ENCODE measurements at regions not wholly inside any gene's neighbourhood (a gene's known extent, or its start where the extent isn't known, plus 50 kb on each side); places are given as distances from the start of the nearest gene placed in this dataset.

DNA sequence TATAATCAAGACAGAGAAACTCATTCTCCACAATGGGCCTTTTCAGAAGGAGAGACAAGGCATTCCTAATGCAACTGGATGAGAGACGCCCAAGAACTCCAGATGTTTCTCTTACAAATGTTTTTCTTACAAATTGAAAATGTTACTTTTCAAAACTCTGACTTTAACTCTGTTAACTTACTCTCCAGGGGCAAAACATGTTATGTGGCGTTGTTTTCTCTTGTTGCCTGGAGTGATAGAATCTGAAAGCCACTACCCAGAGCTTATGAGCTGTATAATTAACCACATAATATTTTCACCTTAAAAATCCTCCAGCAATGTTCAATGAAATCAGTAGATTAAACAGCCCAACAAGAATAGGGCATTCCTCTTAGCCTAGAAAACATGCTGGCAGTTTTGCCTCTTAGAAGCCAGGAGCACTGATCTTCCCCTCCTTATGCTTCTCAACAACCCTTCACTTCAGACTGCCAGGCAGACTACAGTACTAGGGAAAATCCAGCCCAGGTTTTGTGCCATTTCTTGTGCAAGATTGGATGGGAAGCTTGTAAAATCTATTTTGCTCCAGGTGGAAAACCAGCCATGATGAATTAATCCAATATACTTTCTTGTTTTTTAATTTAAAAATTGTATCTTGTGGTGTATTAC lies 186.7 kb upstream of the GADL1 start:
- no peak for TF ChIP-seq ZFX (IDR thresholded peaks at IDR 0.05; ENCODE audit: borderline replicate concordance)
- TF ChIP-seq, protein P1, sequence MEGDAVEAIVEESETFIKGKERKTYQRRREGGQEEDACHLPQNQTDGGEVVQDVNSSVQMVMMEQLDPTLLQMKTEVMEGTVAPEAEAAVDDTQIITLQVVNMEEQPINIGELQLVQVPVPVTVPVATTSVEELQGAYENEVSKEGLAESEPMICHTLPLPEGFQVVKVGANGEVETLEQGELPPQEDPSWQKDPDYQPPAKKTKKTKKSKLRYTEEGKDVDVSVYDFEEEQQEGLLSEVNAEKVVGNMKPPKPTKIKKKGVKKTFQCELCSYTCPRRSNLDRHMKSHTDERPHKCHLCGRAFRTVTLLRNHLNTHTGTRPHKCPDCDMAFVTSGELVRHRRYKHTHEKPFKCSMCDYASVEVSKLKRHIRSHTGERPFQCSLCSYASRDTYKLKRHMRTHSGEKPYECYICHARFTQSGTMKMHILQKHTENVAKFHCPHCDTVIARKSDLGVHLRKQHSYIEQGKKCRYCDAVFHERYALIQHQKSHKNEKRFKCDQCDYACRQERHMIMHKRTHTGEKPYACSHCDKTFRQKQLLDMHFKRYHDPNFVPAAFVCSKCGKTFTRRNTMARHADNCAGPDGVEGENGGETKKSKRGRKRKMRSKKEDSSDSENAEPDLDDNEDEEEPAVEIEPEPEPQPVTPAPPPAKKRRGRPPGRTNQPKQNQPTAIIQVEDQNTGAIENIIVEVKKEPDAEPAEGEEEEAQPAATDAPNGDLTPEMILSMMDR (IDR thresholded peaks at IDR 0.05): no peak
- H3K27ac ChIP-seq: no peak overlapping the region

DNA sequence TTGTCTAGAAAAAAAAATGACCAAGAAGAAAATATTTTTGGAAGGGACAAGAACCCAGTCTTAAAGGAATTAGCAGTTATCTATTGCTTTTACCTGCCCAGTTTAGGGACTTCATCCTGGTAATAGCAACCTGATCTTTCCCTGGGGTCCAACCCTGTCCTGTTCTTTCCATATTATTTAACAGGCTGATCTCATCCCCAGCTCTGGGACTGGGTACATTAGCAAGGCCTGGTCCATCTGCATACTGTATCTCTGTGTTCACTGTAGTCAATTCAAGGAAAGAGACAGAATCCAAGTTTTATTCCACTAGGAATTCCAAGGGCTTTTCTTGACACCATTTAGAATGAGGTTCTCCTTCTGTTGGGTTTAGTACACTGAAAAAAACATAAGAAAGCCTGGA lies 191.7 kb upstream of the GADL1 start:
- H3K27ac ChIP-seq: no peak overlapping the region
- TF ChIP-seq ZFX (IDR thresholded peaks at IDR 0.05; ENCODE audit: borderline replicate concordance): no peak
- TF ChIP-seq, protein P1 (IDR thresholded peaks at IDR 0.05): no peak

DNA sequence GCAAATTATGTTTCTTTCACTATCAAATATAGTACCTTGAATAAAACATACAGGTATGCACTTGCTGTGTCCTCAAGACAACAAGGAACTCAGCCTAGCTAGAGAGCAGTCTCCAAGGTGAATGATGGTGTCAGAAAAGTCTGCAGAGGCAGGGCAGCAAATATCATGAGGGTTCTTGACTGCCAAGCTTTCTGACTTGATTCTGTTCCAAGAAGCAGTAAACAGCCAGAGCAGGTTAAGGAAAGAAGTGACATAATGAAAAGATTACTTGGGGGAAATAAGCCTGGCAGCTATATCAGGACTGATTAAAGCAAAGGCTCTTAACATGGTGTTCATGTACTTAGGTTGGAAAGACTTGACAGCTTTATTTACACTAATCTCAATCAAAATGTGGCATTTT lies 192.2 kb upstream of the GADL1 start:
- no peak for TF ChIP-seq ZFX (IDR thresholded peaks at IDR 0.05; ENCODE audit: borderline replicate concordance)
- TF ChIP-seq, protein P1 (IDR thresholded peaks at IDR 0.05): no peak
- no peak overlapping the region for H3K27ac ChIP-seq

DNA sequence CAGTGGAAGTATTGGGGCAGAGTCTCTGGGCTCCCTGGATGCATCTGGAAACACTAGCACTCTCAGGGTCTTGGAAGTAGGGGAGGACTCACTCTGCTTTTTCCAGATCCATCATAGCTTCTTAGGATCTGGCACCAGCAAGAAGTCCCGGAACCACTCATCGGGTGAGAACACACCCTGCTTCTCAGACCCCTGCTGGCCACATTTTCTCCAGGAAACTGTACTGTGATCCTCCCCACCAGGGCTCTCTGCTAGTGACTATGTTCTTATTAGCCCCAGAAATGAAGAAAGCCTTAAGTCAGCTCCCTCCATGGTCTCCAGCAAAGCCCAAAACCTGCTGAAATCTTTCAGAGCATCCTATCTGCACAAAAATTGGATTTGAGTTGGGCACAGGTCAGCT lies 197.3 kb upstream of the GADL1 start:
- TF ChIP-seq ZFX (IDR thresholded peaks at IDR 0.05; ENCODE audit: borderline replicate concordance): no peak
- TF ChIP-seq, protein P1 (IDR thresholded peaks at IDR 0.05): no peak

DNA sequence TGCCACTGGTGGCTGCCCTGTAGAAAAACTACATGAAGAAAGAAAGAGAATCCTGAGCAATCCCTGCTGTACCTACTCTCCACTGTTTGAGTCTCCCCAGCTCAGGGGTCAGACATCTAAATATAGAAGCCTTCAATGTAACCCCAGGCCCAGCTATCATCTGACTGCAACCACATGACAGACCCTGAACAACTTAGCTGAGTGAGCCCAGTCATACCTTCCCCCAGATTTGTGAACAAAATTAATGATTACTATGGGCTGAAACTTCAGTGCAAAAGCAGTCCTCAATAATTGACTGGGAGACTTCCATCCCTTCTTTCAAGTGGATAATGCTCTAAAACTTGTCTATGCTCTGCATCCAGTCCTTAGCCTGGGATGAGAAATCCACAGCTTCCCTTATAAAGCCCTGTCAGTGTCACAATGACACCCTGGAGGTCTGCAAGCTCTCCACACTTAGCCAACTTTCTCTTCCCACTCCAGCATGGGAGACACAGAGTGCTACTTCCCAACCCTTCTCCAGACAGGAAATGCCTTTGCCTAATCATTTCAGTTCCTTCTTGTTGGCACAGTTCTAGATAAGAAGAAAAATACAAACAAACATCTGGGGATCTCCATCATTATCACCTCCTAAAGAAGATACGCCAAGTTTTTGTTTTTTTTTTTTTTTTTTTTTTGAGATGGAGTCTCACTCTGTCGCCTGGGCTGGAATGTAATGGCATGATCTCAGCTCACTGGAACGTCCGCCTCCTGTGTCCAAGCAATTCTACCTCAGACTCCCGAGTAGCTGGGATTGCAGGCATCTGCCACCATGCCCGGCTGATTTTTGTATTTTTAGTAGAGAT lies 198.5 kb upstream of the GADL1 start:
- H3K27ac ChIP-seq: no peak overlapping the region
- no peak for TF ChIP-seq ZFX (IDR thresholded peaks at IDR 0.05; ENCODE audit: borderline replicate concordance)
- TF ChIP-seq, protein P1 (IDR thresholded peaks at IDR 0.05): no peak

More for the DNA sequence above, 197.3 kb upstream of the GADL1 start:
- H3K27ac ChIP-seq: no peak overlapping the region

DNA sequence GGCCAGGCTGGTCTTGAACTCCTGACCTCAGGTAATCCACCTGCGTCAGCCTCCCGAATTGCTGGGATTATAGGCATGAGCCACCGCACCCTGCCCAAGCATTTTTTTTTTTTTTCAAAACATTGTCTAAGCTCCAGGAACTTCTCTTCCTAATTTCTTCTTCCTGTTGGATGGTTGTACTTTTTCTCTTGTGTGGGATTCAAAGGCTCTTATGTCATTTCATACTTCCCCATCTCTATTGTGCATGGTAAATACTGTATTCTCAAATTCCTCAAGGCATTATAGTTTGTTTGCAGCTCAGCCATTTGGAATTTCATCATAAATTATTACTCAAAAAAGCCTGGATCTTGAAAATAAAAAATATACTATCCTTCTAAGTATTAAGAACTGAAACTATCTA lies 199.1 kb upstream of the GADL1 start:
- H3K27ac ChIP-seq: no peak overlapping the region
- TF ChIP-seq, protein P1 (IDR thresholded peaks at IDR 0.05): no peak
- TF ChIP-seq ZFX (IDR thresholded peaks at IDR 0.05; ENCODE audit: borderline replicate concordance): no peak

DNA sequence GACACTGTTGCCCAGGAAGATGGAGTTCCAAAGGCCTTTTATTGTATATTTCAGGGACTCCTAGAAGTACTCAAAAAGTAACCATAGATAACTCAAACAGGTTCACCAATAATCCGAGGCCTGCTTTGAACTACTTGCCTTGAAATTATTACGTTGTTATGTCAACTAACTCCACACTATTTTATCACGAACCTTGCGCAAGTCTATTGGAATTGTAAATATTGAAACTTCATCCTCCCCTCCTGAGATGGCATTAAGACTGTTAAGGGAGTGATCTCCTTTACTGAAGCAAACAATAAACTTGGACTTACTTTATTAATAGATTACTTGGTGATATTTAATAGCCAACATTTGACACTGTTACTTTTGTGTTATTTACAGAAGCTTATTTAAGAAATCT lies 199.6 kb upstream of the GADL1 start:
- H3K27ac ChIP-seq: no peak overlapping the region
- TF ChIP-seq ZFX (IDR thresholded peaks at IDR 0.05; ENCODE audit: borderline replicate concordance): no peak
- TF ChIP-seq, protein P1 (IDR thresholded peaks at IDR 0.05): no peak
